ENCODE measurements at regions not wholly inside any gene's neighbourhood (a gene's known extent, or its start where the extent isn't known, plus 50 kb on each side); places are given as distances from the start of the nearest gene placed in this dataset.

DNA sequence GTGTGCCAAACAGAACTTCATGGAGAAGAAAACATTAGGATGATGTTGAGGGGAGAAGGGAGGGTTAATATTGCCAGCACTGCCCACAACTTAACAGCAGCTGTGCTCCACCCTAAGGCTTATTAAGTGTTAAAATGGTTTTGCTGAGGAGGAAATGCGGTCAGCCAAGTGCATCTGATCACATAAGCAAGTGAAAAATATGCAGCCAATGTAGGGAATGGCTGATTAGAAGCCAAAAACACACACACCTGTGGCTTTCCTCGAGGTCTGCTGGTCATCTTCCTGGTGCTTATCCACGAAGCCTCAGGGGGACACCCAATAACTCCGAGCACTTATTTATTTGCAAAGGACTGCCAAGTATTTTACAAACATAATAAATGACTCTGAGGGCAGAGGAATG, 66.3 kb upstream of the GPR45 start:
- POLR2A ChIA-PET (ENCODE audit: low non-redundant PET): no interaction called here
- CTCF ChIA-PET: no interaction called here
- TF ChIP-seq, protein P1, sequence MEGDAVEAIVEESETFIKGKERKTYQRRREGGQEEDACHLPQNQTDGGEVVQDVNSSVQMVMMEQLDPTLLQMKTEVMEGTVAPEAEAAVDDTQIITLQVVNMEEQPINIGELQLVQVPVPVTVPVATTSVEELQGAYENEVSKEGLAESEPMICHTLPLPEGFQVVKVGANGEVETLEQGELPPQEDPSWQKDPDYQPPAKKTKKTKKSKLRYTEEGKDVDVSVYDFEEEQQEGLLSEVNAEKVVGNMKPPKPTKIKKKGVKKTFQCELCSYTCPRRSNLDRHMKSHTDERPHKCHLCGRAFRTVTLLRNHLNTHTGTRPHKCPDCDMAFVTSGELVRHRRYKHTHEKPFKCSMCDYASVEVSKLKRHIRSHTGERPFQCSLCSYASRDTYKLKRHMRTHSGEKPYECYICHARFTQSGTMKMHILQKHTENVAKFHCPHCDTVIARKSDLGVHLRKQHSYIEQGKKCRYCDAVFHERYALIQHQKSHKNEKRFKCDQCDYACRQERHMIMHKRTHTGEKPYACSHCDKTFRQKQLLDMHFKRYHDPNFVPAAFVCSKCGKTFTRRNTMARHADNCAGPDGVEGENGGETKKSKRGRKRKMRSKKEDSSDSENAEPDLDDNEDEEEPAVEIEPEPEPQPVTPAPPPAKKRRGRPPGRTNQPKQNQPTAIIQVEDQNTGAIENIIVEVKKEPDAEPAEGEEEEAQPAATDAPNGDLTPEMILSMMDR (conservative IDR thresholded peaks at IDR 0.05; ENCODE audit: low read depth): no peak
- H3K27ac ChIP-seq: no peak overlapping the region
- DNase-seq (ENCODE audit: low spot score): no peak

DNA sequence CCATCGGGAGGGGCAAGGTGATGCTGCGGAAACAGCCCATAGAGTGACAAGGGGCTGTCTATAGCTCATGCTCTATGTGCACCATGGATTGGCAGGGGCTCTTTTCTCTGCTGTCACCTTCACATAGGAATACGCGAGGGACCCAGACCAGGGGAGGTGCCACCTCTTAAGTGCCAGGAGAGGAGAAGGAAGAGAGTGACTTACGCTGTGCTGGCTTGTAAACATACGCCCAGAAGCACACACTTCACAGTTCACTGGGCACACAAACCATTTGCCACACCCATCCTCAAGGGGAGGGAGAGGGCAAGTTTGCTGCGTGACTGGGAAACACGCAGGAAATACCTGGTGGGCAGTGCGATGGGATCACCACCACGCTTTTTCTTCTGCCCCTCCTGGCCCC, 65.1 kb upstream of the GPR45 start:
- DNase-seq (ENCODE audit: low spot score): no peak
- CTCF ChIA-PET: no interaction called here
- no peak overlapping the region for H3K27ac ChIP-seq
- POLR2A ChIA-PET (ENCODE audit: low non-redundant PET): no interaction called here
- TF ChIP-seq, protein P1 (conservative IDR thresholded peaks at IDR 0.05; ENCODE audit: low read depth): no peak

DNA sequence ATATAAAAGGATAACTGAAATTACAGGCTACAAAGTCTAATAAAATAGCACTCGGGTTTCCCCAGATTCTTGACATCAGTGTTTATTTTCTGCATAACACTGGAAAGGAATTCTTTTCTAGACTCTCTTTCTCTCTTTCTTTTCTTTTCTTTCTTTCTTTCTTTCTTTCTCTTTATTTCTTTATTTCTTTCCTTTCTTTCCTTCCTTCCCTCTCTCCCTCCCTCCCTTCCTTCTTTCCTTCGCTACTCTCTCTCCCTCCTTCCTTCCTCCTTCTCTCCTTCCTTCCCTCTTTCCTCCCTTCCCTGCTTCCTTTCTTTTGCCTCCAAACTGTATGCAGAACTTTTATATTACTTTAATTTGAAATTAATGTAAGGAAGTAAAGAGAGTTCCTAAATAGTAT, 64.5 kb upstream of the GPR45 start:
- TF ChIP-seq, protein P1 (conservative IDR thresholded peaks at IDR 0.05; ENCODE audit: low read depth): no peak
- POLR2A ChIA-PET (ENCODE audit: low non-redundant PET): no interaction called here
- CTCF ChIA-PET: no interaction called here
- no peak for DNase-seq (ENCODE audit: low spot score)
- H3K27ac ChIP-seq: no peak overlapping the region

DNA sequence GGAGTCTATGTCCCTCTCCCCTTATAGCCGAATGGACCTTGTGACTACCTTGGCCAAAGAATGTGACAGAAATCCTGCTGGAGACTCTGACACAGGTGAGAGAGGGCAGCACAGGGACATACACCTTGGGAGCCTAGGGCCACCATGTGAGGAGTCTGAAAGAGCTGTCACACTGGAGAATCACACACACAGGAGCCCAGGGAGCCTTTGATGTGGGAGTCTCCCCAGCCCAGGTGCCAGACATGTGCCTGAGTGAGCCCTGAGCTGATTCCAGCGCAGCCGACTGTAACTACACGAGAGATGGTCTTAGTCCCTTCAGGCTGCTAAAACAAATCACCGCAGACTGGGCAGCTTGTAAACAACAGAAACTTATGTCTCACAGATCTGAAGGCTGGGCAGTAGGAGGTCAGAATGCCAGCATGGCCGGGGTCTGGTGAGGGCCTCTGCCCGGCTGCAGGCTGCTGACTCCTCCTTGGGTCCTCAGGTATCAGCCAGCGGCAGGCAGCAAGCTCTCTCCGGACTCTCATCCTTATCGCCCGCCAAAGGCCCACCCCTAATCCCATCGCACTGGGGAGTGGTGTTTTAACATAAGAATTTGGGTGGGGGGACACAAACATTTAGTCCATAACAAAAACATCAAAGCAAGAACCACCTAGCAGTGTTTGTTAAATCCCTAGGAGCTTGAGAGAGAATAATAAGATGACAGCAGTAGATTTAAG, 63.8 kb upstream of the GPR45 start:
- H3K27ac ChIP-seq: no peak overlapping the region
- CTCF ChIA-PET: interaction anchor here (0.6 kb wide), 1 partner anchor 10 kb away, joined by 3 read pairs; no protein-coding TSS in a partner anchor
- POLR2A ChIA-PET (ENCODE audit: low non-redundant PET): no interaction called here
- DNase-seq (ENCODE audit: low spot score): no peak
- TF ChIP-seq, protein P1 (conservative IDR thresholded peaks at IDR 0.05; ENCODE audit: low read depth): no peak

DNA sequence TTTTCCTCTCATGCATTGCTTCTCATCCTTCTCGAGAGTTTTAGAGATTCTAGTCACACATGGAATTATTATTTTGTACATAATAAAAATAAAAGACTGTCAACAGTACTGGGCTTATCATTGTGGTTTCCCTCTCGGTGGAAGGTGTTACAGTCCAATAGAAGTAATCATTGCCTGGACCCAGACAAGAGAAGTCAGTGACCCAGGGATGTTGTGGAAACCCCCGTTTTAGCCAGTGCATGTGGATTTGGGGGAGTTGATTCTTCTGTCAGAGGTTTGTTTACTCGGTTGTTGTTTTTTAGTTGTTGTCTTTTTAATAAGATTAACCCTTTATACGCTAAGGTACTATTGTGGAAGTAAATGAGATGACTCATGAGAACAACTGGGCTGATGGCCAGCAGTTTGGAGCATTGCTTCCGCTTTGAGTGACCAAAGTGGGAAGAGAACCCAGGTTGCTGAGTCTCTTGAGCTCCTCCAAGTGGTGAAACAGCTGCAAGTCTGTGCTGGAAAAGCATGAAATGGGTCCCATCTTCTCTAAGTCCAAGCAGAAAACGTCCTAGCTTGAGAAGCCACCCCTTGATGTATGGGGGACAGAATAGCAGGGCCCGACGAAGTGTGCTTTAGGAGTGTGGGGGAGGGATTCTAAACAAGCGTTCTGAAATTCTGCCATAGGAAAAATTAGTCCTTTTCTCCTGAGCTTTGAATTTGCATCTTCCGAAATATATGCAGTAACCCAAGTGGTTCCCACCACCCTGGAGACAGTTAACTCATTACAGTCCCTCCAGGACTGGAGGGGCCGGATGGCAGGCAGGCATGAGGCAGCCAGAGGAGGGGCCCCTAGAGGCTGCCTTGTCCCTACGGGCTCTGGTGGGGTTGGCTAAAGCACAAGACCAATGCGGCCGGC, 61.8 kb upstream of the GPR45 start:
- ChIA-PET CTCF (interaction anchor here (0.6 to 1.4 kb wide), 7 partner anchors 8 to 121 kb away, joined by 3 to 5 read pairs (median 3); no protein-coding TSS in a partner anchor), POLR2A (ENCODE audit: low non-redundant PET) (no interaction called here)
- peak; percentile 71 for DNase-seq (ENCODE audit: low spot score)
- H3K27ac ChIP-seq: no peak overlapping the region
- TF ChIP-seq, protein P1 (conservative IDR thresholded peaks at IDR 0.05; ENCODE audit: low read depth): peak; percentile 22; the same call in 1 of the 2 replicates

DNA sequence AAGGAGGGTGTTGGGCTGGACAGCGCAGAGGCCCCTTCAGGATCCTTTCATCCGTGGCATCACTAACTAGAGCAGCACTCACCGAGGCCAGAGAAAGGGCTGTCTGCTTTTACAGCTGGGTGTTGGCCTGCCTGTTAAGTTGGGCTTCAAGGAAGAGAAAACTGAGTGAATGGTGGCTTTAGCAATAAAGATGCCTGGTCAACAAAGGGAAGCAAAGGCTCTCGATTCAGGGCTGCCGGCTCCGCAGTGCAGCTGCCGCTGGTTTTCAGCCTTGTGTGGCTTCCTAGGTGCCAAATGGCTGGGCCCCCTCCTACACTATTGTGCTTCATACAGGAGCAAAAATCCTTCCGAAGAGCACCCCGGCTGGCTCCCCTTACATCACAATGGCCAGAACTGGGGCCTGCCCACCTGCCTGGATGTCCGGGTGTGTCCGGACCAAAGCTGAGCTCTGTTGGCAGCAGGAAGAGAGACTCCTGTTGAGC, 61.0 kb upstream of the GPR45 start:
- ChIA-PET POLR2A (ENCODE audit: low non-redundant PET) (no interaction called here), CTCF (interaction anchor here (0.7 to 1.4 kb wide), 5 partner anchors 7 to 122 kb away, joined by 3 to 5 read pairs (median 3); no protein-coding TSS in a partner anchor)
- DNase-seq (ENCODE audit: low spot score): no peak
- no peak overlapping the region for H3K27ac ChIP-seq
- TF ChIP-seq, protein P1 (conservative IDR thresholded peaks at IDR 0.05; ENCODE audit: low read depth): no peak
